ENCODE measurements at regions not wholly inside any gene's neighbourhood (a gene's known extent, or its start where the extent isn't known, plus 50 kb on each side); places are given as distances from the start of the nearest gene placed in this dataset.

DNA sequence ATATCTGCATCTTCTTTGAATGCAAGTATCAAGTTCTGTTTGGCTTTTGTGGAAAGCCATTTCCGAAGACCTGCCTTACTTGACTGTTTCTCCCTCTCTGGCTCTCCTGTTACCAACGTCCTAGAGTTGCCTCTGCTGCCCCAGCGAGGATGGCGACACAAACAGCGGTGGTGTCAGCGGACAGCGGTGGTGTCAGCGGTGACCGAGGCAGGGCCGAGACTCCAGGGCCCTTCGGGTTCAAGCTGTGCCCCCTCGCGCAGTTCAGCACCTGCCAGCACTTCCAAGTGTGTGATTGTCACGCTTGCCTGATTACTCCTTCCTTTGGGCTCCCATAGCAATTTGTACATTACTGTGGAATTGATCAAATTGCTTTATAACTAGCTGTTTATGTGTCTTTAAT, 336.9 kb upstream of the FAT1 start:
- Histone ChIP-seq H3K36me3 (no peaks in the 10 kb centered on the region), H3K4me1 (no peaks in the 10 kb centered on the region), H3K4me2 (no peak overlapping the region), H3K27me3 (no peaks in the 10 kb centered on the region), H4K20me1 (ENCODE audit: low read depth) (no peaks in the 10 kb centered on the region), H3K9ac (no peak overlapping the region), H3F3A (ENCODE audit: low read depth) (no peaks in the 10 kb centered on the region), H3K79me2 (ENCODE audit: low read depth) (no peaks in the 10 kb centered on the region), H3K9me3 (ENCODE audit: low read depth) (no peaks in the 10 kb centered on the region), H2AFZ (replicated peaks) (no peak overlapping the region), H3K4me3 (no peak overlapping the region), H3K27ac (no peak overlapping the region)
- DNase-seq (ENCODE audit: low spot score) = no peak
- Mint-ChIP-seq H3K36me3 (no peaks in the 10 kb centered on the region), H3K4me3 (no peak overlapping the region), H3K9me3 (peaks cover 3% of the 10 kb centered on the region), H3K27me3 (ENCODE audit: insufficient read depth, low read depth) (peaks cover 7% of the 10 kb centered on the region), H3K27ac (no peak overlapping the region), H3K4me1 (no peaks in the 10 kb centered on the region)
- TF ChIP-seq CTCF (IDR thresholded peaks at IDR 0.05) (no peak), EZH2phosphoT487 (IDR thresholded peaks at IDR 0.05) (no peak), EZH2 (IDR thresholded peaks at IDR 0.05) (no peak)

GRCh38 chr4:187063251-187063650, 339.6 kb upstream of the FAT1 start:
- Histone ChIP-seq H3K79me2 (ENCODE audit: low read depth) (no peaks in the 10 kb centered on the region), H3K36me3 (no peaks in the 10 kb centered on the region)

GRCh38 chr4:187064033-187064432, 340.4 kb upstream of the FAT1 start:
- no peaks in the 10 kb centered on the region for H3K9me3 ChIP-seq (ENCODE audit: low read depth)
- no peaks in the 10 kb centered on the region for H3K36me3 ChIP-seq
- no peak overlapping the region for H2AFZ ChIP-seq (replicated peaks)
- Mint-ChIP-seq H3K36me3 (no peaks in the 10 kb centered on the region), H3K27me3 (ENCODE audit: insufficient read depth, low read depth) (peaks cover 9% of the 10 kb centered on the region), H3K4me3 (no peak overlapping the region), H3K27ac (no peak overlapping the region), H3K4me1 (no peaks in the 10 kb centered on the region), H3K9me3 (peaks cover 3% of the 10 kb centered on the region)
- H3K4me1 ChIP-seq = no peaks in the 10 kb centered on the region
- no peak for DNase-seq (ENCODE audit: low spot score)
- no peaks in the 10 kb centered on the region for H3K27me3 ChIP-seq
- H3K4me2 ChIP-seq = no peak overlapping the region
- H3K27ac ChIP-seq = no peak overlapping the region
- no peaks in the 10 kb centered on the region for H3K79me2 ChIP-seq (ENCODE audit: low read depth)
- no peak for TF ChIP-seq EZH2phosphoT487 (IDR thresholded peaks at IDR 0.05)
- TF ChIP-seq CTCF (IDR thresholded peaks at IDR 0.05) = no peak
- TF ChIP-seq EZH2 (IDR thresholded peaks at IDR 0.05) = no peak
- no peaks in the 10 kb centered on the region for H4K20me1 ChIP-seq (ENCODE audit: low read depth)
- no peaks in the 10 kb centered on the region for H3F3A ChIP-seq (ENCODE audit: low read depth)
- no peak overlapping the region for H3K4me3 ChIP-seq
- no peak overlapping the region for H3K9ac ChIP-seq

More at GRCh38 chr4:187063251-187063650, 339.6 kb upstream of the FAT1 start:
- Histone ChIP-seq H3K4me1 (no peaks in the 10 kb centered on the region), H3K4me3 (no peak overlapping the region), H3K9ac (no peak overlapping the region), H3K4me2 (no peak overlapping the region), H4K20me1 (ENCODE audit: low read depth) (no peaks in the 10 kb centered on the region), H2AFZ (replicated peaks) (no peak overlapping the region), H3K27me3 (no peaks in the 10 kb centered on the region), H3F3A (ENCODE audit: low read depth) (no peaks in the 10 kb centered on the region), H3K27ac (no peak overlapping the region), H3K9me3 (ENCODE audit: low read depth) (no peaks in the 10 kb centered on the region)
- Mint-ChIP-seq H3K4me1 (no peaks in the 10 kb centered on the region), H3K36me3 (no peaks in the 10 kb centered on the region), H3K27ac (no peak overlapping the region), H3K27me3 (ENCODE audit: insufficient read depth, low read depth) (peaks cover 9% of the 10 kb centered on the region), H3K4me3 (no peak overlapping the region), H3K9me3 (peaks cover 3% of the 10 kb centered on the region)
- DNase-seq (ENCODE audit: low spot score) = no peak
- TF ChIP-seq EZH2 (IDR thresholded peaks at IDR 0.05) (no peak), EZH2phosphoT487 (IDR thresholded peaks at IDR 0.05) (no peak), CTCF (IDR thresholded peaks at IDR 0.05) (no peak)

Data from neural progenitor cell (in vitro differentiated cells).